ENCODE measurements at regions not wholly inside any gene's neighbourhood (a gene's known extent, or its start where the extent isn't known, plus 50 kb on each side); places are given as distances from the start of the nearest gene placed in this dataset.

GRCh38 chr11:32316858-32317642 lies 118.3 kb downstream of the WT1 start:
- H2AFZ ChIP-seq (ENCODE audit: low read length), result no peak overlapping the region
- TF ChIP-seq CTCF (IDR thresholded peaks at IDR 0.05; ENCODE audit: low read length) (no peak), EZH2phosphoT487 (IDR thresholded peaks at IDR 0.05; ENCODE audit: low read length) (no peak), EZH2 (optimal IDR thresholded peaks at IDR 0.05; ENCODE audit: low read depth, low read length) (no peak)
- H3K9me3 ChIP-seq (replicated peaks; ENCODE audit: insufficient read depth, low read length), result no peaks in the 10 kb centered on the region
- no peaks in the 10 kb centered on the region for H3K36me3 ChIP-seq (replicated peaks; ENCODE audit: insufficient read depth, low read length)
- H3K4me1 ChIP-seq (ENCODE audit: low read length), result no peaks in the 10 kb centered on the region
- H4K20me1 ChIP-seq (ENCODE audit: insufficient read depth, low read length), result no peaks in the 10 kb centered on the region
- no peak overlapping the region for H3K9ac ChIP-seq (ENCODE audit: low read length)
- no peaks in the 10 kb centered on the region for H3K79me2 ChIP-seq (ENCODE audit: low read length)
- H3F3A ChIP-seq (ENCODE audit: insufficient read depth, low read length), result no peaks in the 10 kb centered on the region
- DNase-seq, result no peak
- H3K27ac ChIP-seq (ENCODE audit: low read length), result no peak overlapping the region
- H3K9me2 ChIP-seq (replicated peaks; ENCODE audit: insufficient read depth, low read length), result no peaks in the 10 kb centered on the region
- no peaks in the 10 kb centered on the region for H3K27me3 ChIP-seq (replicated peaks; ENCODE audit: insufficient read depth, low read length)
- no peak overlapping the region for H3K4me2 ChIP-seq (ENCODE audit: low read depth, low read length)
- no peak overlapping the region for H3K4me3 ChIP-seq (ENCODE audit: low read length)

GRCh38 chr11:32317643-32318042 lies 117.7 kb downstream of the WT1 start:
- no peaks in the 10 kb centered on the region for H3K79me2 ChIP-seq (ENCODE audit: low read length)
- H2AFZ ChIP-seq (ENCODE audit: low read length), result no peak overlapping the region
- no peak for DNase-seq
- H3K9me2 ChIP-seq (replicated peaks; ENCODE audit: insufficient read depth, low read length), result no peaks in the 10 kb centered on the region
- no peak overlapping the region for H3K4me3 ChIP-seq (ENCODE audit: low read length)
- no peak overlapping the region for H3K9ac ChIP-seq (ENCODE audit: low read length)
- H4K20me1 ChIP-seq (ENCODE audit: insufficient read depth, low read length), result no peaks in the 10 kb centered on the region
- H3K9me3 ChIP-seq (replicated peaks; ENCODE audit: insufficient read depth, low read length), result no peaks in the 10 kb centered on the region
- H3F3A ChIP-seq (ENCODE audit: insufficient read depth, low read length), result no peaks in the 10 kb centered on the region
- H3K27me3 ChIP-seq (replicated peaks; ENCODE audit: insufficient read depth, low read length), result no peaks in the 10 kb centered on the region
- H3K4me2 ChIP-seq (ENCODE audit: low read depth, low read length), result no peak overlapping the region
- H3K4me1 ChIP-seq (ENCODE audit: low read length), result no peaks in the 10 kb centered on the region
- TF ChIP-seq EZH2phosphoT487 (IDR thresholded peaks at IDR 0.05; ENCODE audit: low read length) (no peak), CTCF (IDR thresholded peaks at IDR 0.05; ENCODE audit: low read length) (no peak), EZH2 (optimal IDR thresholded peaks at IDR 0.05; ENCODE audit: low read depth, low read length) (no peak)
- no peak overlapping the region for H3K27ac ChIP-seq (ENCODE audit: low read length)
- no peaks in the 10 kb centered on the region for H3K36me3 ChIP-seq (replicated peaks; ENCODE audit: insufficient read depth, low read length)

- Histone ChIP-seq H3K9me3 (replicated peaks; ENCODE audit: insufficient read depth, low read length) (no peaks in the 10 kb centered on the region), H3K4me2 (ENCODE audit: low read depth, low read length) (no peak overlapping the region), H2AFZ (ENCODE audit: low read length) (no peak overlapping the region), H3K36me3 (replicated peaks; ENCODE audit: insufficient read depth, low read length) (no peaks in the 10 kb centered on the region), H3K9me2 (replicated peaks; ENCODE audit: insufficient read depth, low read length) (no peaks in the 10 kb centered on the region), H3K79me2 (ENCODE audit: low read length) (no peaks in the 10 kb centered on the region), H3K9ac (ENCODE audit: low read length) (no peak overlapping the region), H3F3A (ENCODE audit: insufficient read depth, low read length) (no peaks in the 10 kb centered on the region), H3K4me3 (ENCODE audit: low read length) (no peak overlapping the region), H3K27me3 (replicated peaks; ENCODE audit: insufficient read depth, low read length) (no peaks in the 10 kb centered on the region), H3K4me1 (ENCODE audit: low read length) (no peaks in the 10 kb centered on the region), H3K27ac (ENCODE audit: low read length) (no peak overlapping the region), H4K20me1 (ENCODE audit: insufficient read depth, low read length) (no peaks in the 10 kb centered on the region)
- TF ChIP-seq CTCF (IDR thresholded peaks at IDR 0.05; ENCODE audit: low read length), result no peak
- no peak for TF ChIP-seq EZH2 (optimal IDR thresholded peaks at IDR 0.05; ENCODE audit: low read depth, low read length)
- TF ChIP-seq EZH2phosphoT487 (IDR thresholded peaks at IDR 0.05; ENCODE audit: low read length), result no peak
- no peak for DNase-seq
Measured at GRCh38 chr11:32318071-32319055, 117.0 kb downstream of the WT1 start.

Data from MM.1S (cell line).